BE2C (cell line): ENCODE measurements at regions not wholly inside any gene's neighbourhood (a gene's known extent, or its start where the extent isn't known, plus 50 kb on each side); places are given as distances from the start of the nearest gene placed in this dataset.

Experiments
- DNase-seq: peaks from one replicate; pipeline ENCODE4 v3.0.0-alpha.2; 2020
- H3K27me3 ChIP-seq: fragments of 250-450 bp; sonication (Bioruptor Pico); 2 replicates; pipeline ENCODE4 v1.5.1; 2020; ENCODE audit warnings: mild to moderate bottlenecking
- H3K36me3 ChIP-seq: fragments of 250-450 bp; sonication (Bioruptor Pico); 2 replicates; pipeline ENCODE4 v1.5.1; 2020; ENCODE audit warnings: mild to moderate bottlenecking
- H3K4me1 ChIP-seq: fragments of 250-450 bp; sonication (Bioruptor Pico); 2 replicates; pipeline ENCODE4 v1.5.1; 2020
- H3K4me3 ChIP-seq: 2 replicates; pipeline ENCODE4 v1.5.1; 2011; ENCODE audit warnings: low read depth, low read length
- H3K9me3 ChIP-seq: fragments of 250-450 bp; sonication (Bioruptor Pico); 2 replicates; pipeline ENCODE4 v1.5.1; 2020
- TF ChIP-seq, protein P1 (sequence below): IDR thresholded peaks from 2 replicates; pipeline ENCODE4 v1.5.1; 2012; ENCODE audit warnings: mild to moderate bottlenecking, low read depth, low read length

GRCh38 chr6:5930143-5930770 lies 76.5 kb downstream of the NRN1 start:
- H3K4me3 ChIP-seq: no peak overlapping the region
- H3K4me1 ChIP-seq: no peaks in the 10 kb centered on the region
- no peaks in the 10 kb centered on the region for H3K36me3 ChIP-seq
- no peak for DNase-seq
- TF ChIP-seq, protein P1, sequence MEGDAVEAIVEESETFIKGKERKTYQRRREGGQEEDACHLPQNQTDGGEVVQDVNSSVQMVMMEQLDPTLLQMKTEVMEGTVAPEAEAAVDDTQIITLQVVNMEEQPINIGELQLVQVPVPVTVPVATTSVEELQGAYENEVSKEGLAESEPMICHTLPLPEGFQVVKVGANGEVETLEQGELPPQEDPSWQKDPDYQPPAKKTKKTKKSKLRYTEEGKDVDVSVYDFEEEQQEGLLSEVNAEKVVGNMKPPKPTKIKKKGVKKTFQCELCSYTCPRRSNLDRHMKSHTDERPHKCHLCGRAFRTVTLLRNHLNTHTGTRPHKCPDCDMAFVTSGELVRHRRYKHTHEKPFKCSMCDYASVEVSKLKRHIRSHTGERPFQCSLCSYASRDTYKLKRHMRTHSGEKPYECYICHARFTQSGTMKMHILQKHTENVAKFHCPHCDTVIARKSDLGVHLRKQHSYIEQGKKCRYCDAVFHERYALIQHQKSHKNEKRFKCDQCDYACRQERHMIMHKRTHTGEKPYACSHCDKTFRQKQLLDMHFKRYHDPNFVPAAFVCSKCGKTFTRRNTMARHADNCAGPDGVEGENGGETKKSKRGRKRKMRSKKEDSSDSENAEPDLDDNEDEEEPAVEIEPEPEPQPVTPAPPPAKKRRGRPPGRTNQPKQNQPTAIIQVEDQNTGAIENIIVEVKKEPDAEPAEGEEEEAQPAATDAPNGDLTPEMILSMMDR: no peak
- no peaks in the 10 kb centered on the region for H3K9me3 ChIP-seq
- no peaks in the 10 kb centered on the region for H3K27me3 ChIP-seq

GRCh38 chr6:5923840-5924239 lies 82.9 kb downstream of the NRN1 start:
- no peaks in the 10 kb centered on the region for H3K27me3 ChIP-seq
- TF ChIP-seq, protein P1: no peak
- no peak for DNase-seq
- H3K9me3 ChIP-seq: no peaks in the 10 kb centered on the region
- H3K36me3 ChIP-seq: no peaks in the 10 kb centered on the region
- no peaks in the 10 kb centered on the region for H3K4me1 ChIP-seq
- H3K4me3 ChIP-seq: no peak overlapping the region

- Histone ChIP-seq H3K36me3 (no peaks in the 10 kb centered on the region), H3K27me3 (no peaks in the 10 kb centered on the region), H3K4me1 (no peaks in the 10 kb centered on the region), H3K9me3 (no peaks in the 10 kb centered on the region), H3K4me3 (no peak overlapping the region)
- TF ChIP-seq, protein P1: no peak
- no peak for DNase-seq
Measured at GRCh38 chr6:5922230-5922629, 84.5 kb downstream of the NRN1 start.

DNA sequence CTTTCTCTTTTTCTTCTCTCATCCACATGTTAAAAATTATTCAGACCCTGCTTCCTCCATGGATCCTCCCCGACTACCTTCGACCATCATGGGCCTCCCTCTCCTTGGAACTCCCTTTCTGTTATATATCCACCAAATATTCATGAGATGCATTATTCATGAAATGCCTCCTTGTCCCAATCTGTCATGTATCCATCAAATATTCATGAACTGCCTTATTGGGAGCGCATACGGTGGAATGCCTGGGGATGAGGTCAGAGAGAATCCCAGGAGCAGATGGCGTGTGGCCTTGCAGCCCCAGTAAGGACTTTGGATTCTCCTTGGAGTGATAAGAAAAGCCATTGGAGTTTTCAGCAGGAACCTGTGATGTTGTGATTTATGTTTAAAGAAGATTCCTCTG lies 97.0 kb downstream of the NRN1 start:
- no peaks in the 10 kb centered on the region for H3K4me1 ChIP-seq
- no peaks in the 10 kb centered on the region for H3K36me3 ChIP-seq
- TF ChIP-seq, protein P1: no peak
- no peaks in the 10 kb centered on the region for H3K9me3 ChIP-seq
- no peak for DNase-seq
- H3K27me3 ChIP-seq: no peaks in the 10 kb centered on the region
- no peak overlapping the region for H3K4me3 ChIP-seq

DNA sequence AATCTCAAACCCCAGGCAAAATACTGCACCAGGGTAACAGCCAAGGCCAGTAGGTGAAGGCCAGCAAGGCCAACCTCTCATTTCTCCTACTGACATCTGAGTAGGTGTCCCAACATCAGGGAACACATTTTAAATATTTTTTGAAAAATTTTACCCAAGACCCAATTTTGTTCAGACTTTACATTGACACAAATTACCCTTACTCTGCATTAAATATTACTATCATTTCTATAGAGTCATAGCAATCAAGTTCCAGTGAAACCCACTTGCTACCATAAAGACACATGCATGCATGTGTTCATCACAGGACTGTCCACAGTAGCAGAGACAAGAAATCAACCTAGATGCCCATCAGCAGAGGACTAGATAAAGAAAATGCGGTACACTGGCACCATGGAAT lies 99.9 kb downstream of the NRN1 start:
- Histone ChIP-seq H3K9me3 (no peaks in the 10 kb centered on the region), H3K4me1 (no peaks in the 10 kb centered on the region), H3K27me3 (no peaks in the 10 kb centered on the region), H3K4me3 (no peak overlapping the region), H3K36me3 (no peaks in the 10 kb centered on the region)
- TF ChIP-seq, protein P1: no peak
- DNase-seq: no peak

GRCh38 chr6:5906340-5906670 lies 100.4 kb downstream of the NRN1 start:
- no peaks in the 10 kb centered on the region for H3K27me3 ChIP-seq
- no peaks in the 10 kb centered on the region for H3K9me3 ChIP-seq
- no peak overlapping the region for H3K4me3 ChIP-seq
- no peaks in the 10 kb centered on the region for H3K36me3 ChIP-seq
- TF ChIP-seq, protein P1: no peak
- H3K4me1 ChIP-seq: no peaks in the 10 kb centered on the region
- no peak for DNase-seq
